Neuronal stem cell (in vitro differentiated cells): ENCODE measurements at regions not wholly inside any gene's neighbourhood (a gene's known extent, or its start where the extent isn't known, plus 50 kb on each side); places are given as distances from the start of the nearest gene placed in this dataset.
"Not testable (repeated sequence)": the region's sequence is repeated elsewhere in the genome, so short reads cannot be mapped to it uniquely, and the experiment has no call there.

Source experiments
- DNase-seq: peaks from one replicate; pipeline ENCODE4 v3.0.0-alpha.2; 2013; ENCODE audit warnings: low spot score
- H2AFZ ChIP-seq: one replicate; pipeline ENCODE4 v1.6.1; 2013; ENCODE audit warnings: mild to moderate bottlenecking, low read length, inconsistent platforms
- H2AK5ac ChIP-seq: 2 replicates; pipeline ENCODE4 v1.6.1; 2013; ENCODE audit warnings: low read depth, mild to moderate bottlenecking, inconsistent platforms, low read length, moderate library complexity, mixed read lengths
- H2BK120ac ChIP-seq: 2 replicates; pipeline ENCODE4 v1.6.1; 2013; ENCODE audit warnings: low read depth, mild to moderate bottlenecking, inconsistent platforms, low read length, moderate library complexity, mixed read lengths
- H2BK12ac ChIP-seq: one replicate; pipeline ENCODE4 v1.6.1; 2013; ENCODE audit warnings: low read length, inconsistent platforms
- H2BK15ac ChIP-seq: 2 replicates; pipeline ENCODE4 v1.6.1; 2013; ENCODE audit warnings: mild to moderate bottlenecking, low read length, inconsistent platforms, mixed read lengths
- H2BK5ac ChIP-seq: one replicate; pipeline ENCODE4 v1.6.1; 2013; ENCODE audit warnings: inconsistent platforms, mild to moderate bottlenecking, low read length, moderate library complexity
- H3K14ac ChIP-seq: one replicate; pipeline ENCODE4 v1.6.1; 2013; ENCODE audit warnings: low read length, inconsistent platforms
- H3K18ac ChIP-seq: 2 replicates; pipeline ENCODE4 v1.6.1; 2013; ENCODE audit warnings: low read length, inconsistent platforms
- H3K23ac ChIP-seq: 2 replicates; pipeline ENCODE4 v1.6.1; 2013; ENCODE audit warnings: low read depth, mild to moderate bottlenecking, mixed read lengths, low read length, inconsistent platforms; ENCODE audit not compliant: poor library complexity
- H3K27ac ChIP-seq: replicated peaks from 3 replicates; pipeline ENCODE4 v1.5.1; 2013; ENCODE audit warnings: low read length, inconsistent platforms
- H3K27me3 ChIP-seq, 3 experiments: 2 replicates each; pipeline ENCODE4 v1.6.1; 2013; ENCODE audit warnings: low read length in 3 of 3, mild to moderate bottlenecking in 2 of 3, inconsistent platforms in 1 of 3, low read depth in 1 of 3, mixed read lengths in 1 of 3, moderate library complexity in 1 of 3; ENCODE audit not compliant: control insufficient read depth in 3 of 3, insufficient read depth in 3 of 3
- H3K36me3 ChIP-seq, 2 donors: replicated peaks in 1 of 2; 2 replicates each; pipeline ENCODE4 v1.6.1; 2013; ENCODE audit warnings: low read length in 2 of 2; ENCODE audit not compliant: control insufficient read depth in 2 of 2, insufficient read depth in 2 of 2
- H3K4ac ChIP-seq: 2 replicates; pipeline ENCODE4 v1.6.1; 2013; ENCODE audit warnings: inconsistent platforms, mild to moderate bottlenecking, low read length, moderate library complexity
- H3K4me1 ChIP-seq, 2 donors: 1 replicate in 1 of 2; 2 replicates in 1 of 2; pipeline ENCODE4 v1.6.1; 2013; ENCODE audit warnings: low read length in 2 of 2, low read depth in 1 of 2; ENCODE audit not compliant: control insufficient read depth in 2 of 2, insufficient read depth in 1 of 2
- H3K4me2 ChIP-seq: one replicate; pipeline ENCODE4 v1.6.1; 2013; ENCODE audit warnings: mild to moderate bottlenecking, low read length, inconsistent platforms; ENCODE audit not compliant: insufficient read depth, poor library complexity, severe bottlenecking
- H3K4me3 ChIP-seq, 2 donors: 2 replicates each; pipeline ENCODE4 v1.5.1; 2013; ENCODE audit warnings: low read length in 2 of 2, mild to moderate bottlenecking in 2 of 2, inconsistent platforms in 1 of 2, moderate library complexity in 1 of 2
- H3K79me1 ChIP-seq: one replicate; pipeline ENCODE4 v1.6.1; 2013; ENCODE audit warnings: low read depth, mild to moderate bottlenecking, inconsistent platforms, low read length, moderate library complexity
- H3K9ac ChIP-seq: one replicate; pipeline ENCODE4 v1.6.1; 2013; ENCODE audit warnings: mild to moderate bottlenecking, low read depth, low read length, inconsistent platforms; ENCODE audit not compliant: poor library complexity
- H3K9me3 ChIP-seq, 2 donors: replicated peaks in 1 of 2; 2 replicates each; pipeline versions ENCODE3 to v1.6.1; 2013; ENCODE audit warnings: low read length in 2 of 2, mild to moderate bottlenecking in 2 of 2, inconsistent platforms in 1 of 2, low read depth in 1 of 2, mixed read lengths in 1 of 2, moderate library complexity in 1 of 2; ENCODE audit not compliant: control insufficient read depth in 2 of 2, insufficient read depth in 1 of 2
- H4K8ac ChIP-seq: one replicate; pipeline ENCODE4 v1.6.1; 2013; ENCODE audit warnings: low read depth, mild to moderate bottlenecking, inconsistent platforms, low read length, moderate library complexity
- H4K91ac ChIP-seq: one replicate; pipeline ENCODE4 v1.6.1; 2013; ENCODE audit warnings: low read length, low read depth, mild to moderate bottlenecking, inconsistent platforms; ENCODE audit not compliant: poor library complexity
- WGBS, 2 donors: extraction: QIAGEN DNeasy Blood & Tissue Kit; methylation state at CpG; one replicate each; pipeline ENCODE4 v1.1.7; 2013; ENCODE audit warnings: missing lambda C conversion rate in 2 of 2, mixed read lengths in 1 of 2; ENCODE audit not compliant: insufficient read length in 2 of 2, insufficient replicate concordance in 1 of 2; ENCODE audit errors: extremely low coverage in 2 of 2; 5-methylcytosine and 5-hydroxymethylcytosine counted together

DNA sequence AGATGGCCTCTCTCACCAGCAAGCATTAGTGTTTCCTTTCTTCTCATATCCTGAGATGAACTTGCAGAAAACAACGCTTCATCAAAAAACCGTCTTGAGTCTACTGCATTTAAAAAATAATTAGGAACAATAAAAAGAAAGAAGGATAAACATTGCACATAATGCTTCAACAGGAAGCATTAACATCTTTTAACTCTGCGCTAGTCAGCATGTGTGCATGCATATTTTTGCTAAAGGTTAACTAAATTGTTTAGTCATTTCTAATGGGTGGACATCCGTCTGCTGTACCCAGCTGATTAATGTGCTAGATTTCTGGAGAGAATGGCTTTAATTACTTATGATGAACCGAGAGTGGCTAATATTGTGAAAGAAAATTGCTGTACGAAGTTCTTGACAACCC is 349.3 kb downstream of the SOX4 start:
- Histone ChIP-seq H2BK15ac (no peak overlapping the region), H2AFZ (no peak overlapping the region), H3K27me3 (no peaks in the 10 kb centered on the region), H2BK5ac (no peak overlapping the region), H3K23ac (no peak overlapping the region), H2AK5ac (no peak overlapping the region), H3K9me3 (peaks cover 0 to 3% of the 10 kb centered on the region in 2 donors), H4K8ac (no peak overlapping the region), H3K36me3 (peaks cover 0 to 3% of the 10 kb centered on the region in 2 donors), H3K9ac (no peak overlapping the region), H2BK120ac (no peak overlapping the region), H3K18ac (no peak overlapping the region), H3K14ac (no peak overlapping the region), H3K79me1 (no peaks in the 10 kb centered on the region), H3K4ac (no peak overlapping the region), H3K4me2 (no peak overlapping the region), H3K4me1 (peaks cover 0 to 7% of the 10 kb centered on the region in 2 donors), H2BK12ac (no peak overlapping the region), H3K4me3 (no peak overlapping the region), H4K91ac (no peak overlapping the region), H3K27ac (no peak overlapping the region)
- no CpG with 5 or more reads among the region's 6 CpGs for WGBS, 2 donors
- DNase-seq: no peak

GRCh38 chr6:21946298-21946783 is 350.5 kb downstream of the PRL start:
- Histone ChIP-seq H2BK15ac (no peak overlapping the region), H3K27ac (no peak overlapping the region), H3K27me3 (no peaks in the 10 kb centered on the region), H3K4me2 (no peak overlapping the region), H3K14ac (no peak overlapping the region), H3K23ac (no peak overlapping the region), H2AK5ac (no peak overlapping the region), H4K91ac (no peak overlapping the region), H3K9me3 (no peaks in the 10 kb centered on the region), H2BK12ac (no peak overlapping the region), H3K18ac (no peak overlapping the region), H3K79me1 (no peaks in the 10 kb centered on the region), H3K9ac (no peak overlapping the region), H2BK120ac (no peak overlapping the region), H2AFZ (no peak overlapping the region), H4K8ac (no peak overlapping the region), H2BK5ac (no peak overlapping the region), H3K36me3 (no peaks in the 10 kb centered on the region), H3K4me3 (no peak overlapping the region), H3K4ac (no peak overlapping the region), H3K4me1 (peaks cover 6 to 30% of the 10 kb centered on the region in 2 donors)
- no peak for DNase-seq
- WGBS, 2 donors: no CpG with 5 or more reads among the region's 4 CpGs

- not testable (repeated sequence) for H3K14ac ChIP-seq, H3K9me3 ChIP-seq, H3K36me3 ChIP-seq, H3K18ac ChIP-seq, H3K4me2 ChIP-seq, H2BK15ac ChIP-seq, H3K23ac ChIP-seq, H2BK12ac ChIP-seq, H3K79me1 ChIP-seq, H3K4me3 ChIP-seq, H2BK5ac ChIP-seq, H4K8ac ChIP-seq, DNase-seq, H3K27ac ChIP-seq, H2BK120ac ChIP-seq, H3K4ac ChIP-seq, H2AK5ac ChIP-seq, H3K9ac ChIP-seq, H3K27me3 ChIP-seq, H2AFZ ChIP-seq, H4K91ac ChIP-seq
- H3K4me1 ChIP-seq: peaks cover 6 to 28% of the 10 kb centered on the region in 2 donors
- WGBS, 2 donors: no CpG with 5 or more reads among the region's 3 CpGs
Measured at GRCh38 chr6:21947227-21947626, 349.6 kb downstream of the PRL start.

DNA sequence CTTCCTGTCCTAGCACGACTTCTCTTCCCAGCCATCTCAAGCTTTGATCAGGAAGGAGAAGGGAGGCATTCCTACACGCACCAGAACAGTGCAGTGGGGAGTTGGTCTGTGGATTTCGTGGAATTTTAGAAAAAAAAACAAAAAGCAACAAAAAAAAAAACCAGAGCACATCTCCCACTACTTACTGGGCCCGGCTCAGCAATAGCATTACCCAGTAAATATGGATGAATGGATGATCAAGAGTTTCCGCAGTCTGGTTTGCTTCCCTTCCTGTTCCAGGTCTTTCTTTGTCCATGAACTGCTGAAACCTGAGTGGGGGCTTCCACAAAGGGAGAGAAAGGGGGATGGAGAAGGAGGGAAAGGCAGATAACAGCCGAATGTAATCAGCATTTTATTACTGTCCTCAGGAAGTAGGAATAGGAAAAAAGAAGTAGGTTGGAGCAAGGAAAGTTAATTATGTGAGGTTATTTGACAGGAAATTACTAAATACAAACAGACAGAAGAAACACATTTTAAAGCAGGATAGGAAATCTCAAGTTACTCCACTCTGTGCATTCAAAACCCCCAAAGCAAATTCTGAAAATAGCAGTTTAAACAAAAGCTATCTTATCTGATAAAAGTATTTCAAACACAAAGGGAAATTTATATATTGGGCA is 349.0 kb downstream of the PRL start:
- Histone ChIP-seq H3K4me3 (no peak overlapping the region), H2BK15ac (no peak overlapping the region), H3K4ac (no peak overlapping the region), H4K91ac (no peak overlapping the region), H3K9ac (no peak overlapping the region), H2AK5ac (no peak overlapping the region), H2BK12ac (no peak overlapping the region), H4K8ac (no peak overlapping the region), H3K4me2 (no peak overlapping the region), H2BK120ac (no peak overlapping the region), H3K9me3 (no peaks in the 10 kb centered on the region), H3K27me3 (no peaks in the 10 kb centered on the region), H3K18ac (peak overlapping the region; percentile 65), H3K79me1 (no peaks in the 10 kb centered on the region), H3K36me3 (no peaks in the 10 kb centered on the region), H3K27ac (no peak overlapping the region), H2BK5ac (no peak overlapping the region), H2AFZ (no peak overlapping the region), H3K4me1 (peaks cover 6 to 24% of the 10 kb centered on the region in 2 donors), H3K14ac (no peak overlapping the region), H3K23ac (no peak overlapping the region)
- WGBS, 2 donors: no CpG with 5 or more reads among the region's 6 CpGs
- DNase-seq: no peak
